ENCODE measurements at regions not wholly inside any gene's neighbourhood (a gene's known extent, or its start where the extent isn't known, plus 50 kb on each side); places are given as distances from the start of the nearest gene placed in this dataset.

DNA sequence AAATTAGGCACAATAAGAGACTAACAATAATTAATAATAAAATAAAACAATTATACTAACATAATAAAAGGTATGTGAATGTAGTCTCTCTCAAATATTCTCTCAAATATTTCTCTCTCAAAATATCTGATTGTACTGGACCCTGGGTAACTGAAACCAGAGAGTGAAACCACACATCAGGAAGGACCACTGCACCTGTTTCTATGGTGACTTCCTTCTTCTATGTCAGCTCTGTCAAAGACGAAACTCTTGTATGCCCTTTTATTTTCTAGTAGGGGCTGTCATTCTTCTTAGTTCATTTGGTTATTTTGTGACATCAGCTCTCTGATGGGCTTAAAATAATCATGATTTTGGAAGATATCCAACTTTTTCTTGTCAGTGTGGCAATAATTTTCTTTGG, 428.0 kb upstream of the TPK1 start:
- Histone ChIP-seq H3K27ac (ENCODE audit: low read length) (no peak overlapping the region), H3K27me3 (ENCODE audit: low read depth, low read length) (no peaks in the 10 kb centered on the region), H3K4me1 (ENCODE audit: control insufficient read depth in 1 of 2, insufficient read depth in 2 of 2, low read length in 2 of 2) (no peaks in the 10 kb centered on the region), H3K9me3 (ENCODE audit: control insufficient read depth in 1 of 2, low read length in 2 of 2) (no peaks in the 10 kb centered on the region), H3K4me3 (ENCODE audit: low read depth in 1 of 2, low read length in 2 of 2) (no peak overlapping the region), H3K36me3 (ENCODE audit: control insufficient read depth in 1 of 2, insufficient read depth in 2 of 2, low read length in 2 of 2) (no peaks in the 10 kb centered on the region)

DNA sequence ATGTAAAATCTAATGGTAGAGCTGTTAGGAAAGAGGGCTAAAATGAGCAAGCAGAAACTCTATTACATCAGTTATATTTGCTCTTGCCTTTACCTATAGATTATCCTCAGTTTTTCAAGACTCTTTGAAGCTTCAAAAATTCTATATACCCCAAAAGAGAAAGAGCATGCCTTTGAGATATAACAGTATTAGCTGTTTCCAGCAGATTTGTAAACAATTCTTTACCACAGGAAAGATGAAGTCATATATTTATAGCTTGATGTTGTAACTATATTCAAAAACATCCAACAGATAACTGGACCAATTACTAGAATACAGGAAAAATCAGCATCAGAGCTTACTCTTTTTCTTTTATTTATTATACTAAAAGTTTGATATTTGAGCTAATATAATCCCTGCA, 416.2 kb upstream of the TPK1 start:
- no peaks in the 10 kb centered on the region for H3K27me3 ChIP-seq (ENCODE audit: low read depth, low read length)
- H3K27ac ChIP-seq (ENCODE audit: low read length) = no peak overlapping the region
- H3K4me3 ChIP-seq (ENCODE audit: low read depth in 1 of 2, low read length in 2 of 2) = no peak overlapping the region
- peaks cover 4 to 15% of the 10 kb centered on the region in 2 donors for H3K9me3 ChIP-seq (ENCODE audit: control insufficient read depth in 1 of 2, low read length in 2 of 2)
- no peaks in the 10 kb centered on the region for H3K4me1 ChIP-seq (ENCODE audit: control insufficient read depth in 1 of 2, insufficient read depth in 2 of 2, low read length in 2 of 2)
- no peaks in the 10 kb centered on the region for H3K36me3 ChIP-seq (ENCODE audit: control insufficient read depth in 1 of 2, insufficient read depth in 2 of 2, low read length in 2 of 2)

DNA sequence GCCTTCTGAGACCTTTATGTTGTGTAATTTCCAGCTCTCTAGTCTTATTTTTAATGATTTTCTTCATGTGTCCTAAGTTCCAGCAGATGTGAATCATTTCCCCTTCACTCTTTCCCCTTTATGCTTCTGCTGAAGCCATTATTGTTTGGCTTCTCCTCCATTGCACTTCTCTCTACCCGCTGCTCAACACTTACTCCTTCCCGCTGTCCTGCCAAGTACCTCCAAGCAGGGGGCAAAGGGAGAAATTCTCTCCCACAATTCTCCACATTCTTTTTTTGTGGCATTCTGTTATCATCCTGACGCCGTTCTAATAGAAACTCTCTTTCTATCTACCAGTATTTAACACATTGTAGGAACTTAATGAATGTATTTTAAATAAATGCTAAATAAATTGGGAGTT, 388.9 kb upstream of the TPK1 start:
- no peak overlapping the region for H3K27ac ChIP-seq (ENCODE audit: low read length)
- no peaks in the 10 kb centered on the region for H3K27me3 ChIP-seq (ENCODE audit: low read depth, low read length)
- no peaks in the 10 kb centered on the region for H3K4me1 ChIP-seq (ENCODE audit: control insufficient read depth in 1 of 2, insufficient read depth in 2 of 2, low read length in 2 of 2)

DNA sequence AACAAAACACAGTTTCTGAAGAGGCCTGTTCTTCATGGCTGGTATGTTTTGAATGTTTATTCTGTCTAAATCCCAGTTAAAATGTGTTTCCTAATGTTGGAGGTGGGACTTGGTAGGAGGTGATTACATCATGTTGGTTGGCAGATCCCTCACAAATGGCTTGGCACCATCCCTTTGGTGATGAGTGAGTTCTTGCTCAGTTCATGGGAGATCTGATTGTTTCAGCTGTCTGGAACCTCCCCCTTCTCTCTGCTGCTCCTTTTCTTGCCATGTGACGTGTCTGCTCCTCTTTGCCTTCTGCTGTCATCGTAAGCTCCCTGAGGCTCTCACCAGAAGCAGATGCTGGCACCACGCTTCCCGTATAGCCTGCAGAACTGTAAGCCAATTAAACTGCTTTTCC, 383.6 kb upstream of the TPK1 start:
- no peak overlapping the region for H3K4me3 ChIP-seq (ENCODE audit: low read depth in 1 of 2, low read length in 2 of 2)
- no peak overlapping the region for H3K27ac ChIP-seq (ENCODE audit: low read length)
- H3K36me3 ChIP-seq (ENCODE audit: control insufficient read depth in 1 of 2, insufficient read depth in 2 of 2, low read length in 2 of 2) = no peaks in the 10 kb centered on the region
- no peaks in the 10 kb centered on the region for H3K4me1 ChIP-seq (ENCODE audit: control insufficient read depth in 1 of 2, insufficient read depth in 2 of 2, low read length in 2 of 2)
- no peaks in the 10 kb centered on the region for H3K9me3 ChIP-seq (ENCODE audit: control insufficient read depth in 1 of 2, low read length in 2 of 2)
- H3K27me3 ChIP-seq (ENCODE audit: low read depth, low read length) = no peaks in the 10 kb centered on the region

More for the DNA sequence above, 388.9 kb upstream of the TPK1 start:
- no peaks in the 10 kb centered on the region for H3K36me3 ChIP-seq (ENCODE audit: control insufficient read depth in 1 of 2, insufficient read depth in 2 of 2, low read length in 2 of 2)
- H3K4me3 ChIP-seq (ENCODE audit: low read depth in 1 of 2, low read length in 2 of 2) = no peak overlapping the region
- H3K9me3 ChIP-seq (ENCODE audit: control insufficient read depth in 1 of 2, low read length in 2 of 2) = no peaks in the 10 kb centered on the region

DNA sequence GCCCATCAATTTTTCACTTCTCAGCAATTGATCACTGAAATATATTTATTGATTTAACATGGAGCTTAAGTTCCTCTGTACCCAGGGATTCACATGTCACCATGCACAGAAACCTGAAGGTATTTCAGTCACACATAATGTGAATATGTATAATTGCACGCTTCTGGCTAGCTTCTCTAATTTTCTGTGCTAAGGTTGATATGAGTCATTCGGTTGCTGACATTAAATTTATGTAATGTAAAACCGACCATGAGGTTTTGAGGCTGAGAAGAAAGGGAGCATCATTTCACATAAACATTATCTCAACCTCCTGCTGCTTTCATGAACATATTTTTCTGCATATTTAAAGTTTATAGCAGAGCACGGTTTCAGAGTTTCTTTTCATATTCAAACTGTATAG, 381.0 kb upstream of the TPK1 start:
- no peaks in the 10 kb centered on the region for H3K9me3 ChIP-seq (ENCODE audit: control insufficient read depth in 1 of 2, low read length in 2 of 2)
- no peaks in the 10 kb centered on the region for H3K27me3 ChIP-seq (ENCODE audit: low read depth, low read length)
- no peak overlapping the region for H3K27ac ChIP-seq (ENCODE audit: low read length)
- H3K4me3 ChIP-seq (ENCODE audit: low read depth in 1 of 2, low read length in 2 of 2) = no peak overlapping the region
- no peaks in the 10 kb centered on the region for H3K36me3 ChIP-seq (ENCODE audit: control insufficient read depth in 1 of 2, insufficient read depth in 2 of 2, low read length in 2 of 2)
- no peaks in the 10 kb centered on the region for H3K4me1 ChIP-seq (ENCODE audit: control insufficient read depth in 1 of 2, insufficient read depth in 2 of 2, low read length in 2 of 2)

DNA sequence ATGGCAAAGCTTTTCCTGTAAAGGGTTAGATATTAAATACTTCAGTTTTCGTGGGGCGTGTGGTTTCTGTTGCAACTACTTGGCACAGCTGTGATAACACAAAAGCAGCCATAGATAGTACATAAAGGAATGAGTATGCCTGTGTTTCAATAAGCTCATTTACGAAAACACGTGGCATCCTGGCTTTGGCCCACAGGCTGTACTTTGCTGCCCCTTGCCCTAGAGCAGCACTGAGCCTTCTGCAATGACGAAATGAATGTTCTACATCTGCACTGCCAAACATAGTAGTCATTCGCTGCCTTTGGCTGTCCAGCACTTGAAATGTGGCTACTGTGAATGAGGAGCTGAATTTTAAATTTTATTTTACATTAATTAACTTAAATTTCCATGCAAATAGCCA, 376.2 kb upstream of the TPK1 start:
- H3K27me3 ChIP-seq (ENCODE audit: low read depth, low read length) = no peaks in the 10 kb centered on the region
- no peaks in the 10 kb centered on the region for H3K4me1 ChIP-seq (ENCODE audit: control insufficient read depth in 1 of 2, insufficient read depth in 2 of 2, low read length in 2 of 2)
- H3K36me3 ChIP-seq (ENCODE audit: control insufficient read depth in 1 of 2, insufficient read depth in 2 of 2, low read length in 2 of 2) = no peaks in the 10 kb centered on the region
- no peaks in the 10 kb centered on the region for H3K9me3 ChIP-seq (ENCODE audit: control insufficient read depth in 1 of 2, low read length in 2 of 2)
- H3K27ac ChIP-seq (ENCODE audit: low read length) = no peak overlapping the region
- H3K4me3 ChIP-seq (ENCODE audit: low read depth in 1 of 2, low read length in 2 of 2) = no peak overlapping the region

DNA sequence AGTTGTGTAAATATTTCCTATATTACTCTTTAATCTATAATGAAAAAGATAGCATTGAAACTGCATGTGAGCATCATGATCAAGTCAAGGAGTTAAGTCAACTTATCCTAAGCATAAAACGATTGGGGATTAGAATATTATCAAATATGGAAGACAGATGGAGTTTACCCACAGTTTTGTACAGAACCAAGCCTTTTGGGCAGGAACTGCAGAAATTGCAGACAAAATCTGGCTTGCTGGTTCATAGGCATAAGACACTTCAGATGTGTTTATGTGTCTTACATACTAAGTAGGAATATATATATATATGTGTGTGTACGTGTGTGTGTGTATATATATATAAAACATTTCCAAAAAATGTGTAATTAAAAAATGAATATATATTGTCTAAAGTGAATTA, 375.4 kb upstream of the TPK1 start:
- no peak overlapping the region for H3K4me3 ChIP-seq (ENCODE audit: low read depth in 1 of 2, low read length in 2 of 2)
- no peaks in the 10 kb centered on the region for H3K9me3 ChIP-seq (ENCODE audit: control insufficient read depth in 1 of 2, low read length in 2 of 2)
- no peak overlapping the region for H3K27ac ChIP-seq (ENCODE audit: low read length)
- no peaks in the 10 kb centered on the region for H3K36me3 ChIP-seq (ENCODE audit: control insufficient read depth in 1 of 2, insufficient read depth in 2 of 2, low read length in 2 of 2)
- H3K27me3 ChIP-seq (ENCODE audit: low read depth, low read length) = no peaks in the 10 kb centered on the region
- no peaks in the 10 kb centered on the region for H3K4me1 ChIP-seq (ENCODE audit: control insufficient read depth in 1 of 2, insufficient read depth in 2 of 2, low read length in 2 of 2)

DNA sequence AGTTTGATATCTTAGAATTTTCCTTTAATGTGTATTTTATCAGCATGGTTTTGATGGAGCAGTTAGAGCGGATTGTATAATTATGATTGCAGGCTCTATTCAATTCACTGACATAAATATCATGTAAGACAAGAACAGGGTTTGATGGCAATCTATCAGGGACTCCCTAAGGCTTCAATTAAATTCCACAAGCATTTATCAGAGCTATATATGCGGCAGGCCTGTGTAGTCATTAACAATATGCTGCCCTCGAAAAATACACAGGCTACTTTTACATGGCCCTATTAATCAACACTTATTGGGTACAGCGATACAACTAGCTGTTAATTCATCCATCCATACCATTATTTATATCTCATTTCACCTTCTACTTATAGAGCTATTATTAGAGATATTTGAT, 358.1 kb upstream of the TPK1 start:
- H3K27me3 ChIP-seq (ENCODE audit: low read depth, low read length) = no peaks in the 10 kb centered on the region
- H3K4me3 ChIP-seq (ENCODE audit: low read depth in 1 of 2, low read length in 2 of 2) = no peak overlapping the region
- H3K4me1 ChIP-seq (ENCODE audit: control insufficient read depth in 1 of 2, insufficient read depth in 2 of 2, low read length in 2 of 2) = no peaks in the 10 kb centered on the region
- H3K27ac ChIP-seq (ENCODE audit: low read length) = no peak overlapping the region
- H3K9me3 ChIP-seq (ENCODE audit: control insufficient read depth in 1 of 2, low read length in 2 of 2) = no peaks in the 10 kb centered on the region
- no peaks in the 10 kb centered on the region for H3K36me3 ChIP-seq (ENCODE audit: control insufficient read depth in 1 of 2, insufficient read depth in 2 of 2, low read length in 2 of 2)

DNA sequence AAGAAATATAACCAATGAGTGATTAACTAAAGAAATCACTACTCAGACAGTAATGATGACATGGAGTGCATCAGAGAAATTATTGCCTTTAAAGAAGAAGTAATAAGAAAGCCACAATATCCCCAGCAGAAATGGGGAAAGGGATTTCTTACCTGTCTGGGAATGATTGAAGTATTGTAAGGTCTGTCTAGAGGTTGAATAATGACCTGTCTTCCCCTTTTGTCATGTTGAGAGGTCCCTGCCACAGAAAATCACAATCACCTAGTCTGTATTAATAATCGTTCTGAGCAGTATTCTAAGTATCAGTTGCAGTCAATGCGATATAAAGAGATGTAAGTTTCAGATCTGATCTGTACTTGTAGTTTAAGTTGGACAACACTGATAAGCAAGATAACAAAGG, 349.1 kb upstream of the TPK1 start:
- Histone ChIP-seq H3K9me3 (ENCODE audit: control insufficient read depth in 1 of 2, low read length in 2 of 2) (no peaks in the 10 kb centered on the region), H3K27ac (ENCODE audit: low read length) (no peak overlapping the region), H3K27me3 (ENCODE audit: low read depth, low read length) (no peaks in the 10 kb centered on the region), H3K4me1 (ENCODE audit: control insufficient read depth in 1 of 2, insufficient read depth in 2 of 2, low read length in 2 of 2) (no peaks in the 10 kb centered on the region), H3K4me3 (ENCODE audit: low read depth in 1 of 2, low read length in 2 of 2) (no peak overlapping the region), H3K36me3 (ENCODE audit: control insufficient read depth in 1 of 2, insufficient read depth in 2 of 2, low read length in 2 of 2) (no peaks in the 10 kb centered on the region)

DNA sequence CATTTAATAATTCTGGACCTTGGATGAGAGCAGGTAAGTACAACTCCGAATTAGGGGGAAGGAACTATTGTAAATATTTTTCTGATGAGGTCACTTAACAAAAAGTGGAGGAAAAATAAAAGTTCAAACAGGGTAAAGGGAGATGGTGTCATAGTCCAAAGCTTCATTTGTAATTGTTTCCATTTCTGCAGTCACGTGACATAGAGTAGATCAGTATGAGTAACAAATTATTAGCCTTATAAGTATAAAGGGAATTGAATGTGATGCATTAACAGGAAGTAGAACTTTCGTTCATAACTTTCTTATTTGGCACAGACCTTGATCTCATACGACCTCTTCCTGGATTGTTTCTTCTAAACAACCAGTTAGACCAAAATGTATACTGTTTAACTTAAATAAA, 347.2 kb upstream of the TPK1 start:
- H3K4me3 ChIP-seq (ENCODE audit: low read depth in 1 of 2, low read length in 2 of 2) = no peak overlapping the region
- no peaks in the 10 kb centered on the region for H3K36me3 ChIP-seq (ENCODE audit: control insufficient read depth in 1 of 2, insufficient read depth in 2 of 2, low read length in 2 of 2)

DNA sequence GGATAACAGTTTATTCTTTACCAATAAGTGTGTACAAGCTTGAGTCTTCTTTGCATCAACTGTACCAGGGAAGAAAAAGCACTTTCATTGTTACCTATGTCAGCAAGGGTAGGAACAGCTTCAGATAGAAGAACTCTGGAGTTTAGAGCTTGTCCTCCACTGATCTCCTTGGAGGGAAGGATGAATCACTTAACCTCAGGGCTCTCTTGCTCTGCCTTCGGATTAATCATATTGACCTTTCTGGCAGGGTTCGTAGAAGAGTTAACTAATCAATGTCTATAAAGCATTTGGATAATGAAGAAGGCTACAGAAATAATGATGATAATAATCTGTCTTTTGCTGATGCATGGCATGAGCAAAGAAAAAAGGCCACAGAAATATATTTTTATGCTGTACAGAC, 339.5 kb upstream of the TPK1 start:
- Histone ChIP-seq H3K27ac (ENCODE audit: low read length) (no peak overlapping the region), H3K36me3 (ENCODE audit: control insufficient read depth in 1 of 2, insufficient read depth in 2 of 2, low read length in 2 of 2) (no peaks in the 10 kb centered on the region), H3K27me3 (ENCODE audit: low read depth, low read length) (no peaks in the 10 kb centered on the region), H3K9me3 (ENCODE audit: control insufficient read depth in 1 of 2, low read length in 2 of 2) (no peaks in the 10 kb centered on the region), H3K4me1 (ENCODE audit: control insufficient read depth in 1 of 2, insufficient read depth in 2 of 2, low read length in 2 of 2) (no peaks in the 10 kb centered on the region), H3K4me3 (ENCODE audit: low read depth in 1 of 2, low read length in 2 of 2) (no peak overlapping the region)

More for the DNA sequence above, 347.2 kb upstream of the TPK1 start:
- Histone ChIP-seq H3K27ac (ENCODE audit: low read length) (no peak overlapping the region), H3K9me3 (ENCODE audit: control insufficient read depth in 1 of 2, low read length in 2 of 2) (no peaks in the 10 kb centered on the region), H3K4me1 (ENCODE audit: control insufficient read depth in 1 of 2, insufficient read depth in 2 of 2, low read length in 2 of 2) (no peaks in the 10 kb centered on the region), H3K27me3 (ENCODE audit: low read depth, low read length) (no peaks in the 10 kb centered on the region)

DNA sequence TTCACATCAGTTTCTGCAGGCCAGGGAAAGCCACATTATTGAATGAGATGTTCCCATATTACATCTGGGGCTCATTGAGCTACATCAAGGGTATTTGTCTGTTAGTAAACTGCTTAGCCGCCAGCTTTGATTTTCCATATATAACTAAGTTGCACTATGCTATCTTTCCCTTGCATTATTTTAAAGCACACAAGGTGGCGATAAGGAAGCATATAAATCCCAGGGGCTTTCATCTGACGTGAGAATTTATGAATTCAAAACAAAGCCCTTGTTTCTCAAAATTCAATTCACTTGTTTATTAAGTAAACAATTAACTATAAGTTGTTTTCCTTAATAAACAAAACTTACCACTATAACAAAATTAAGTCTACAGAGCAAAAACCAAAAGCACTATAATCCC, 334.1 kb upstream of the TPK1 start:
- Histone ChIP-seq H3K27ac (ENCODE audit: low read length) (no peak overlapping the region), H3K4me1 (ENCODE audit: control insufficient read depth in 1 of 2, insufficient read depth in 2 of 2, low read length in 2 of 2) (no peaks in the 10 kb centered on the region), H3K36me3 (ENCODE audit: control insufficient read depth in 1 of 2, insufficient read depth in 2 of 2, low read length in 2 of 2) (no peaks in the 10 kb centered on the region), H3K27me3 (ENCODE audit: low read depth, low read length) (no peaks in the 10 kb centered on the region), H3K4me3 (ENCODE audit: low read depth in 1 of 2, low read length in 2 of 2) (no peak overlapping the region), H3K9me3 (ENCODE audit: control insufficient read depth in 1 of 2, low read length in 2 of 2) (no peaks in the 10 kb centered on the region)

Measured in muscle layer of duodenum (tissue), 2 donors.